ENCODE measurements at regions not wholly inside any gene's neighbourhood (a gene's known extent, or its start where the extent isn't known, plus 50 kb on each side); places are given as distances from the start of the nearest gene placed in this dataset.
"Not testable (repeated sequence)": the region's sequence is repeated elsewhere in the genome, so short reads cannot be mapped to it uniquely, and the experiment has no call there.

GRCh38 chr9:18022642-18023041 is 443.8 kb downstream of the SH3GL2 start:
- intact Hi-C loops (cut with micrococcal nuclease), result no loop called here

- intact Hi-C loops (cut with micrococcal nuclease), result no loop called here
Measured at GRCh38 chr9:18023332-18023731, 444.5 kb downstream of the SH3GL2 start.

GRCh38 chr9:18032636-18033035 is 441.3 kb upstream of the ADAMTSL1 start:
- intact Hi-C loops (cut with micrococcal nuclease), result no loop called here

- intact Hi-C loops (cut with micrococcal nuclease), result no loop called here
Measured at GRCh38 chr9:18036422-18037187, 437.3 kb upstream of the ADAMTSL1 start.

- intact Hi-C loops (cut with micrococcal nuclease), result no loop called here
Measured at GRCh38 chr9:18037981-18038380, 436.0 kb upstream of the ADAMTSL1 start.

- intact Hi-C loops (cut with micrococcal nuclease), result no loop called here
Measured at GRCh38 chr9:18040327-18040726, 433.6 kb upstream of the ADAMTSL1 start.

- intact Hi-C loops (cut with micrococcal nuclease), result no loop called here
Measured at GRCh38 chr9:18043978-18044377, 430.0 kb upstream of the ADAMTSL1 start.

GRCh38 chr9:18045326-18045725 is 428.6 kb upstream of the ADAMTSL1 start:
- intact Hi-C loops (cut with micrococcal nuclease), result no loop called here

- intact Hi-C loops (cut with micrococcal nuclease), result no loop called here
Measured at GRCh38 chr9:18046068-18046467, 427.9 kb upstream of the ADAMTSL1 start.

GRCh38 chr9:18051638-18052037 is 422.3 kb upstream of the ADAMTSL1 start:
- intact Hi-C loops (cut with micrococcal nuclease), result no loop called here

- intact Hi-C loops (cut with micrococcal nuclease), result no loop called here
Measured at GRCh38 chr9:18052060-18052459, 421.9 kb upstream of the ADAMTSL1 start.

- intact Hi-C loops (cut with micrococcal nuclease), result no loop called here
Measured at GRCh38 chr9:18056269-18056992, 417.5 kb upstream of the ADAMTSL1 start.

- intact Hi-C loops (cut with micrococcal nuclease), result no loop called here
Measured at GRCh38 chr9:18056993-18057369, 417.0 kb upstream of the ADAMTSL1 start.

GRCh38 chr9:18058564-18059442 is 415.1 kb upstream of the ADAMTSL1 start:
- intact Hi-C loops (cut with micrococcal nuclease), result no loop called here

- intact Hi-C loops (cut with micrococcal nuclease), result no loop called here
Measured at GRCh38 chr9:18059447-18059846, 414.5 kb upstream of the ADAMTSL1 start.

GRCh38 chr9:18060269-18060934 is 413.6 kb upstream of the ADAMTSL1 start:
- intact Hi-C loops (cut with micrococcal nuclease), result no loop called here

- intact Hi-C loops (cut with micrococcal nuclease), result no loop called here
Measured at GRCh38 chr9:18061332-18061731, 412.6 kb upstream of the ADAMTSL1 start.

- intact Hi-C loops (cut with micrococcal nuclease), result no loop called here
Measured at GRCh38 chr9:18061856-18062255, 412.1 kb upstream of the ADAMTSL1 start.

- intact Hi-C loops (cut with micrococcal nuclease), result no loop called here
Measured at GRCh38 chr9:18063856-18064390, 410.0 kb upstream of the ADAMTSL1 start.

GRCh38 chr9:18066608-18067007 is 407.3 kb upstream of the ADAMTSL1 start:
- intact Hi-C loops (cut with micrococcal nuclease), result not testable (repeated sequence)

- intact Hi-C loops (cut with micrococcal nuclease), result no loop called here
Measured at GRCh38 chr9:18067548-18068120, 406.3 kb upstream of the ADAMTSL1 start.
